Fibroblast of upper back skin (primary cell): ENCODE measurements at regions not wholly inside any gene's neighbourhood (a gene's known extent, or its start where the extent isn't known, plus 50 kb on each side); places are given as distances from the start of the nearest gene placed in this dataset.
"Not testable (repeated sequence)": the region's sequence is repeated elsewhere in the genome, so short reads cannot be mapped to it uniquely, and the experiment has no call there.

Experiments used
- DNase-seq: peaks from one replicate; pipeline ENCODE4 v3.0.0-alpha.2; 2013

DNA sequence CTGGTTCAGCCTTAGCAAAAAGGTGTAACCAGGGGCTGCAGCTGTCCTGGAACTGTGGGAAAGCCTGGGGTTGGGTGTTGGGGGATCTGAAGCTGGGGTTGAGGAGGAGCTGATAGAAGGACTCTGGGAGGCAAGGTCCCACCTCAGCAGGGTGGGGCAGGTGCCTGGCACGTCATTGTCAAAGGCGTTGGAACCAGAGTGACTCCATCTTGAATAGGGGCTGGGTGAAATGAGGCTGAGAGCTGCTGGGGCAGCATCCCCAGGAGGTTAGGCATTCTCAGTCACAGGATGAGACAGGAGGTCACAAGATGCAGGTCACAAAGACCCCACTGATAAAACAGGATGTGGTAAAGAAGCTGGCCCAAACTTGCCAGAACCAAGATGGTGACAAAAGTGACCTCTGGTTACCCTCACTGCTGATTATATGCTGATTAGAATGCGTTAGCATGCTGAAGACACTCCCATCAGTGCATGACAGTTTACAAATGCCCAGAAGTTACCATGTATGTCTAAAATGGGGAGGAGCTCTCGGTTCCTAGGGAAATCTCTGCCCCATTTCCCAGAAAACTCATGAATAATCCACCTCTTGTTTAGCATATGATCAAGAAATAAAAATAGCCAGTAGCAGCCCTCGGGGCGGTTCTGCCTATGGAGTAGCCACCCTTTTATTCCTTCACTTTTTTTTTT, 85.4 kb downstream of the IER5 start:
- DNase-seq: no peak

- DNase-seq: no peak
Observed at GRCh38 chr1:181174861-181175260, 86.4 kb downstream of the IER5 start.

- no peak for DNase-seq
Observed at GRCh38 chr1:181175356-181175910, 86.9 kb downstream of the IER5 start.

GRCh38 chr1:181175955-181176354, 87.5 kb downstream of the IER5 start:
- no peak for DNase-seq

- no peak for DNase-seq
Observed at GRCh38 chr1:181178241-181178879, 89.9 kb downstream of the IER5 start.

DNA sequence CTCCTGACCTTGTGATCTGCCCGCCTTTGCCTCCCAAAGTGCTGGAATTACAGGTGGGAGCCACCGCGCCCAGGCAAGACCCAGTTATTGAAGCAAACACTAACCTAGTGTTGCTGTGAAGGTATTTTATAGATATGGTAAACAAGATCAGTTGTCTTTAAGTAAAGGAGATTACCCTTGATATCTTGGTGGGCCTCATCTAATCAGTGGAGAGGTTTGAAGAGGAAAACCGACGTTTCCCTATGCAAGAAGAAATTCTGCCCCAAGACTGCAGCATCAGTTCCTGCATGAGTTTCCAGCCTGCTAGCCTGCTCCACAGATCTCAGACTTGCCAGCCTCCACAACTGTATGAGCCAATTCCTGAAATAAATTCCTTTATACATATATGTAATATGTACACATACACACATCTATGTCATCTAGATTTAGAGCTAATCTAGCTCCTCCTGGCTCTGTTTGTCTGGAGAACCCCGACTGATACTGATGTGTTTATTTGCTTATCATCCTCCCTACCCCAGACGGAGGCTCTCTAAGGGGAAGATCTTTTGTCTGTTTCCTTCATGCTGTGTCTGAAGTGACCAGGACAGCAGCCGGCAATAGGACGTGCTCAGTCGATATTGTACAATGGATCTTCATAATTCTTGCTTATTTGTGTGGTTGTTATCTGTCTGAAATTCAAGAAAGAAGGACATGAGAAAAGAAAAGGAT, 90.9 kb downstream of the IER5 start:
- no peak for DNase-seq

DNA sequence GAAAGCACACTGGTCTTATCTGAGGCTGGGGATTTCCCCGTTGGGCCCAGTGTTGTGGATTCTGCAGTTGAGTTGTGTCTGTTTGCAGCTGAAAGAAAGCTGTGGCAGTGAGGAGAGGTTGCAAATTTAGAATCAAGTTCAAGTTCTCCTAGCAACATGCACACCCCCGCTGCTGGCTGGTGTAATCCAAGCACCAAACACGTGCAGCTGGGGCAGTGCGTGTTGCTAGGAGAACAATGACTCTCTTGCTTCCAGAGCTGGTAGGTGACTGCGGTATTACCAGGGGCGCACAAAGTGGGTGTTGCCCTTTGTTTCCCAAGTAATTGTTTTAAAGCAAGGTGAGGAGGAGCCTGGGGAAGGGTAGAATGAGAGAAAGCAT, 91.5 kb downstream of the IER5 start:
- DNase-seq: peak; percentile 39

- no peak for DNase-seq
Observed at GRCh38 chr1:181180407-181181031, 92.0 kb downstream of the IER5 start.

DNA sequence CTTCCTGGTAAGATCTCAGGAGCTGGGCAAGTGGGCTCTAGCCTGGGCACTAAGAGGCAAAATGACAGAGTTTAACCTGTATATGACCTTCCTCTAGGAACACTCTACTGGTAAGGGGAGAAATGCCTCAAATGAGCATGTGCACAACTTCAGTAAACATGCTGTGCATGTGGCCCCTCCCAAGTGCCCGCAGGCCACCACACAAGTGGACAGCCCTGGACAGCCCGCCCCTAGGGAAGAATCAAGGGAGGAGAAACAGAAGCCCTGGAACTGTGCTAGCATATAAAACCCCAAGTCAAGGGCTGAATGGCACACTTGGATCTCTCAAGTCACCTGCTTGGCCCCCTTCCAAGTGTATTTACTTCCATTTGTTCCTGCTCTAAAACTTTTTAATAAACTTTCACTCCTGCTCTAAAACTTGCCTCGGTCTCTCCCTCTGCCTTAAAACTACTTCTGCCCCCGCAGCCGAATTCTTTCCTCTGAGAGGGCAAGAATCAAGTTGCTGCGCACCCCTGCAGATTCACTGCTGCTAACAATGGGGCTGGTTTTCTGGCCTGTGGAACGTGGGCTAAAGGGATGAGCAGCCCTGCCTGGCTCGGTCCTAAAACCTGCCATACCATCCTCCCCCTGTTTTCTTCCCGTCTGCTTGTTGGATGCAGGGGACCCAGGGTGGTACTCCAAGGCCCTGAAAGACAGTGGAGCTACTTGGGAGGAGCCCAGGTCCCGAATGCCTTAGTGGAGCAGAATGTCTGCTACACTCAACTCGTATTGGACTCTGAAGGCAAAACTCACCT, 93.5 kb downstream of the IER5 start:
- no peak for DNase-seq

DNA sequence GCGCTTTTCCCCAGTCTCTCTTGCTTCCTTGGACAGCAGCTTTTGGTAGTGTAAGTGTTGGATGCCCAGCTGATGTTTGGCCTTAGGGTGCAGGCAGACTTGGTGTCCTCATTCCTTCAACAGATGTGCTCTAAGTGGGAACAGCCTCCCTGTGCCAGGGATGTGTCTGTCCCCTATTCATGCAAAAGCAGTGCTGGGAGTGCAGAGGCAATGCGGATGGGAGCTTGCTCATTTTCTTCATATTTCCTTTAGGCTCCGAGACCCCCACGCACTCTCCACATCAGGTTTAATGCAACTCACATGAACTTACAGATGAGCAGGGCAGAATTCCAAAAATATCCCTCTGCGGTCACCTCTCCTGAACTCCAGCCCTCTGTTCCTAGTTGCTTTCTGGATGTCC, 96.1 kb downstream of the IER5 start:
- no peak for DNase-seq

DNA sequence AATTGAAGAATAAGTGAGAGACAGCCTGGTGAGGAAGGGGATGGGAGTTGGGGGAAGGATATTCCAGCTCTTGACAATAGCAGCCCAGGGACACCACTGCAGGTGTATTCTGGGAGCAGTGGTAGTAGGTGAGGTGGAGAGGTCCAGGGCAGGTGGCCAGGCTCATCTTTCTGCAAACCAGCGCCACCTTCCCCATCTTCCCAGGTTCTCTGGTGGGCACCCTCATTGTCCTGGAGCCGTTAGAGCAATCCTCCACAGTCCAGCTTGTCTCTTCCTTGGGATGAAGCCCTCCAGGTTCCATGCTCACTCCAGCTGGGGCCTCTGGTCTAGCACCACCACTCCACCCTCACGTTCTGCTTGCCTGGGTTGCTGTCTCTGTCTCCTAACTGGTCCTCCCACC, 97.0 kb downstream of the IER5 start:
- DNase-seq: no peak

DNA sequence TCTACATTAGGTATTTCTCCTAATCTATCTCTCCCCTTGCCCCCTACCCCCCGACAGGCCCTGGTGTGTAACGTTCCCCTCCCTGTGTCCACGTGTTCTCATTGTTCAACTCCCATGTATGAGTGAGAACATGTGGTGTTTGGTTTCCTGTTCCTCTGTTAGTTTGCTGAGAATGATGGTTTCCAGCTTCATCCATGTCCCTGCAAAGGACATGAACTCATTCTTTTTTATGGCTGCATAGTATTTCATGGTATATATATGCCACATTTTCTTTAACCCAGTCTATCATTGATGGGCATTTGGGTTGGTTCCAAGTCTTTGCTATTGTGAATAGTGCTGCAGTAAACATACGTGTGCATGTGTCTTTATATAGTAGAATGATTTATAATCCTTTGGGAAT, 97.6 kb downstream of the IER5 start:
- not testable (repeated sequence) for DNase-seq

DNA sequence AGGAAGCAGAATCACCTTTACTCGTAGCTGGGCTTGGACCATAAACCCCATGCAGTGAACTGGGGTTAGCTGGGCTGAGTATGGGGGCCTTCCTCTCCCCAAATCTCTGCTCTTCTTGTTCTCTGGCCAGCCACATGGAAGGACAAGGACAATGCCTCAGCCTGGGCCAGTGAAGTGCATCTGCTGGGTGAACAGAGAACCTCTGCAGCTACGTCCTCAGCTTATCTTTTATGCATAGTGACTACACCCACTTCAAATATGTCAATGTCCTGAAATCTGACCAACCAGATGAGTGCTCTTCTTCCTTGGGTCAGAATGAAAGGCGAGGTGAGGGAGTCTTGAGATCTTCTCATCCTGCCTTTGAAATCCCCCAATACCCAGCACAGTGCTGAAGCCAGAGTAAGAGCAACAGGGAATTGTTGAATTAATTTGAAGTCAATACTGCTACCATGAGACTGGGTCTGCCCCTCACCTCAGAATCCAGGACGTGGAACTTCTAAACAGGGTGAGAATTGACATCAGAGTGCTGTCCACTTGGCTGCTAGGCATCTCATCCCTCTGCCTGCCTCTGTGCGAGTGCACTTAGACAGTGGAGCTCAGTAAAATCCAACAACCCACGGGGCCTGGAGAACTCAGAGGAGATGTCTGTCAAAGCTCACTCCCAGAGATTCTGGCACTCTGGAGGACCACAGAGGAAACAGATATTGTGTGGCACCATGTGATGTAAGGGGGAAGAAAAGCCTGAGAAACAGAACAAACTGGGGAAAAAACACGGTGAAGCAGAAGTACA, 99.0 kb downstream of the IER5 start:
- no peak for DNase-seq

DNA sequence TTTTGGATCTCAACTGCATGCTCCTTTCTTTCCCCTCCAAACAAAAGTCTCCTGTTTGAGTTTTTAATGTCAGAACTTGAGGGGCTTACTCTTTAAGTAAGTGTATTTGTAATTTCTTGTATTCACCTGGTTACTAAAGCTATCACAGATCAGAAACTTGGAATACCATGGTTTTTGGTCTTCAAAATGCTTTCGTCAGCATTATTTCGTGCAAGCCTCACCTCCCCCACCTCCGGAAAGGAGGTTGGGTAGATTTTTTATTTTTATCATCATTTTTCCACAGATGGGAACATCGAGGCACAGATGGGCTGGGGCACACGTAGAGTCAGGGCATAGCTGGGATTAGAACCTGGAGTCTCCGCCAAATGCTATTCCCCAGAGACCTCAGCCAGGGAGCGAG, 100.7 kb downstream of the IER5 start:
- DNase-seq: no peak

- peak; percentile 34 for DNase-seq
Observed at GRCh38 chr1:181189691-181190363, 101.3 kb downstream of the IER5 start.

GRCh38 chr1:181190364-181191035, 102.0 kb downstream of the IER5 start:
- DNase-seq: no peak

GRCh38 chr1:181191494-181192040, 103.1 kb downstream of the IER5 start:
- no peak for DNase-seq

DNA sequence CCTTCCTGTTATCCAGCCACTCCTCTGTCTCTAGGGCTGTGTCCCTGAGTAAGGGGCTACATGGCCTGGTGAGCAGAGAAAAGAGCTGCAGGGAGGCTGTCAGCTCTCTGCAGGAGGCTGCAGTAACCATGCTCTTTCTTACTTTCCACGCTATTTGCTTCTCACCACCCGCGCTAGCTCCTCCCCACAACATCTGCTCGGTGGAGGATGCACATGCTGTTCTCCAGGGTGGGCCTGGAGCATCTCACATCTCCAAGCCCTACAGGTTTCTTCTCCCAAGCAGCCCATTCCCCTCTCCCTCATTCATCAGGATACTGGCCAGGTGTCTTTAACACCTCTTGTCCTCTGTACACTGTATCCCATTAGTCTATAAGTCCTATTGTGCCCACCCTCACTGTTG, 103.8 kb downstream of the IER5 start:
- no peak for DNase-seq

DNA sequence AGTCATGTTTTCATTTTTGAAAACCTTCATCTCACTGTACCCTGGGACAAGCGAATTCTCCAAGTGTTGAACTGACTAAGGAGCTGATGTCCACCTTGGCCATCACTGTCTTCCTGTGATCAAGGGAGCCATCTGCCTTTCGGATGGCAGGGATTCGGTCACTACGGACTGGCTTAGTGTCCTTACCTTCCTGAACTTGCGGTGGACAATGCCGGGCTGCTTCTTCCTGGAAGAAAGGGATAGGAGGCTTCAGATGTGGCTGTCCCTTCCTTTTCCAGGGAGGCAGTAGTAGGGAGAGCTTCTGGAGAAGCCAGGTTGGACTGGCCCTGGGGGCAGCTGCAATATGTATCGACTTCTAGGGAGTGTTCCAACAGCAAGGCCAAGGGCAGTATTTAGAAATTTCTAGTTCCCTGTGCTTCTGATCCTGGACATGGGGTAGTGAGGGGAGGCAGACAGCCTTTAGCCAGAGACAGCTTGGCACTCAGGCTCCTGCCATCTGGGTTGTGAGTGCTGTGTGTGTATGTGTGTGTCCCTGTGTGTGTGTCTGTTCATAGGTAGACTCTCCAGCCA, 114.6 kb downstream of the IER5 start:
- no peak for DNase-seq

- no peak for DNase-seq
Observed at GRCh38 chr1:181204530-181204929, 116.0 kb downstream of the IER5 start.
